Posterior vena cava (tissue), 2 donors: ENCODE measurements at regions not wholly inside any gene's neighbourhood (a gene's known extent, or its start where the extent isn't known, plus 50 kb on each side); places are given as distances from the start of the nearest gene placed in this dataset.
"Not testable (repeated sequence)": the region's sequence is repeated elsewhere in the genome, so short reads cannot be mapped to it uniquely, and the experiment has no call there.

Experiments
- DNase-seq: peaks from one replicate; pipeline ENCODE4 v3.0.0-alpha.2; 2020; ENCODE audit warnings: low spot score
- intact Hi-C, 2 donors: fragments of 100-400 bp; cut with DNase I; formaldehyde crosslinking; loops; one replicate each; pipeline versions ENCODE4 v1.14.1 to v1.14.2; 2022 to 2023
- donor health status: DM: yes; HTN: yes; CAD: no.
- donor health status: DM: yes; HTN: yes; CAD: no.

DNA sequence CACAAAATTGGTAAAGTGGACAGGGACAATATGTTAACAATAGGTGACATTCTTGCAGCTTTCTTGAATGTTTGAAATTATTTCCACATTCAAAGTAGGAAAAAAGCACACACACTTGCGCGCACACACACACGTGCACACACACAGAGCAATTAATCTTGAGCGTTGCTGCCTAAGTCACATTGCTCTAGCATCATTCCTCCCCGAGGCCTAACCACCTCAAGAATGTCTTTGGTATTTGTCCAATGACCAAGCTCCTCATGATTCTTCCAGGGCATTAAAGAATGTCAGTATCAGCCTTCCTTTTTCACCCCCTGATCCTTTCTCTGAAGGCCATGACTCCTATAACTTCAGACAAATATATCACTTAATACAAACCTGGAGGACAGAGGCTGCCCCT is 198.1 kb downstream of the NPR3 start:
- intact Hi-C loops = no loop called here
- DNase-seq = no peak

DNA sequence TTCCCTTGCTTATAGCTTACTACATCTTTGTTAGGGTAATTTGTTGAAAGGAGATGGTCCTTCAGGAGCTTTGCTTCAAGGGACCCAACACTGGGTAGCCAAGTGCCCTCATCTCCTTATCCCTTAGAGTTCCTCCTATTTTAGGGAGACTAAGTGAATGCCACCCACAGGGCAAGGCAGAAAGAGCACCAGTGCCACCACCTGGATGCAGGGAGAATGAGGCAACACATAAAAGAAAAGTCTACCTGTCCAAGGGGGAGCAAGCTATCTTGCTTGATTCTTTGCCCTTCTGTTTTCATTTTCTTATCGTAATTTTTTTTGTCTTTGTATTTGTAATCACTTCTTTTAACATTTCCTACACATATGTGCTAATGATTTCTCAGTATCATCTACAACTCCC is 205.5 kb downstream of the NPR3 start:
- intact Hi-C loops = loop anchor here in 1 of 2 donors (5.0 kb wide), 1 partner anchor 966 kb away; no protein-coding TSS in a partner anchor

DNA sequence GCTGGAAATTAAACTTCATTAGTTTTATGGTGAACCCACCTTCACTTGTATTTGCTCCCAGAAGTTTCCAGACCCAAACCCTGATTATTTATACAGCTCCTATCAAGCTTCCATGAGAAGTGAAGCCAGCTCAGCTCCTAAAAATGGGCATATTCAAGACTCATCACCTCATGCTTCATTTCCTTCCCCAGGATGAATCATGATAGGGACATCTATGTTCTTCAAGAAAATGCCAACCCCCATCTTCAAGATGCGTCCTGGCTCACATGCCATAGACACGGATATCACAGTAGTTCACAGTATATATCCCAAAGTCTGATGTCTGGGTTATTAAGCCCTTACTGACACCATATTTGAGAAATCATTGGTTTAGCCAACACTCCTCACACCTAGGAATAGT is 217.6 kb downstream of the NPR3 start:
- intact Hi-C loops = no loop called here
- DNase-seq = no peak

More for the DNA sequence above, 205.5 kb downstream of the NPR3 start:
- DNase-seq = no peak

DNA sequence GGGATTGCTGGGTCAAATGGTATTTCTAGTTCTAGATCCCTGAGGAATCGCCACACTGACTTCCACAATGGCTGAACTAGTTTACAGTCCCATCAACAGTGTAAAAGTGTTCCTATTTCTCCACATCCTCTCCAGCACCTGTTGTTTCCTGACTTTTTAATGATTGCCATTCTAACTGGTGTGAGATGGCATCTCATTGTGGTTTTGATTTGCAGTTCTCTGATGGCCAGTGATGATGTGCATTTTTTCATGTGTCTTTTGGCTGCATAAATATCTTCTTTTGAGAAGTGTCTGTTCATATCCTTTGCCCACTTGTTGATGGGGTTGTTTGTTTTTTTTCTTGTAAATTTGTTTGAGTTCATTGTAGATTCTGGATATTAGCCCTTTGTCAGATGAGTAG is 220.3 kb downstream of the NPR3 start:
- DNase-seq, intact Hi-C loops: not testable (repeated sequence)

DNA sequence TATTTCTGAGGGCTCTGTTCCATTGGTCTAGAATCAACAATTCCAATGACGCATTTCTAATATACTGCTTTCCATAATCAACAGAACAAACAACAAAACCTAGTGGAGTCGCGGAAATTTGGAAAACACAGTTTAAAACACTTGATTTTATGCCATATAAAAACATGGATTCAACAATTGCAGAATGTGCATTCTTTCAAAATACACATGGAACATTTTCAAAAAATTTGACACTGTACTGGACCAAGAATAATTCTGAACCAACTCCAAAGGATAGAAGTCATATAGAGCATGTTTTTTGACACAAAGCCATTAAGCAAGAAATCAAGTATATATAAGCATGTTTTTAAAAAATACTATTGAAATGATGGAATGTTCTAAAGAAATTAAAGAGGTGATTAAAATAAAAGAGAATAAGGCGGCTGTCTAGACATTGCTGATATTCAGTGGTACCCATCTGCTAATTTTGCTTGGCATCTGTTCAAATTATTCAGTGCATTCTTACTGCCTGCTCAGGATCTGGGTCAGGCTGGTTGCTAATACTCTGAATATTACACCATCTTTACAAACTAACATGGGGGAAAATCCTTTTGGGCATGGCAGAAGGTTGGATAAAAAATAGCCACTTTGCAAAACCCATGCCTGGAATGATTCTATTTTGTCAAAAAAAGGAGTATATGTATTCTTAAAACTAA is 221.3 kb downstream of the NPR3 start:
- DNase-seq = no peak
- intact Hi-C loops = no loop called here

DNA sequence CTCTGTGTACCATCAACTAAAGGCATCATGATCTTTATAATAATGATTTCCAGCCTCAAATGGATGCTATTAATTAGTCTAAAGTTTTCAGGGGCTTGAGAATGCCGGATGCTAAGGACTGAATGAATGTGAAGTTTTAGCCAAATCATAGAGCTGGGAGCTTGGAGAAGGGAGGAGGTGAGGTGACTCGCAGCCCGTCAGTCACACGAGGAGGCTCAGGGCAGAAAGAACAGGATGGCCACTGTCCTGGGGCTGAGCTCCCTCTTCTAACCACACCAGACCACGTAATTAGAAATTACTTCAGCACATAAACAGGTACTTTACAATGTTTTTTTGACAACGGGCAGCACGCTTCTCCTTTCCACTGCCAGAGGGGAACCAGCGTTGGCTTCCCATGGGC is 222.6 kb downstream of the NPR3 start:
- intact Hi-C loops = no loop called here
- DNase-seq = no peak

DNA sequence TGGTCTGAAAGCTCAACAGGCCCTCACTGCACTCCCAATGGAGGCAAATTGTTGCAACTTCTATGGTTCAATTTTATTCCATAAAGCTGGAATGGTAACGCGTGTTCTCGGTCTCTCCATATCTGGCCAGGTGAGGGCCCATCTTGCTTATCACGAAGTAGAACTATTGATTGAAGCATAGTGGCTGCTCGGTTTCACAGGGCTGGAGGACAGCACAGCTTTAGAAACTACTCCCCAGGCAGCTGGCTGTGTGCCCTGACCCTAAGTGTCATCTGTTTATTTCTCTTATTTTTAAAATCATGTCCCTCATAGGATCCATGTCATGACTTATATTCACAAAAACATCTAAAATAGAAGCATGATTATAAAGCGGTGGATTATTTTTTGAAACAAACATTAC is 223.4 kb downstream of the NPR3 start:
- intact Hi-C loops = no loop called here
- no peak for DNase-seq

DNA sequence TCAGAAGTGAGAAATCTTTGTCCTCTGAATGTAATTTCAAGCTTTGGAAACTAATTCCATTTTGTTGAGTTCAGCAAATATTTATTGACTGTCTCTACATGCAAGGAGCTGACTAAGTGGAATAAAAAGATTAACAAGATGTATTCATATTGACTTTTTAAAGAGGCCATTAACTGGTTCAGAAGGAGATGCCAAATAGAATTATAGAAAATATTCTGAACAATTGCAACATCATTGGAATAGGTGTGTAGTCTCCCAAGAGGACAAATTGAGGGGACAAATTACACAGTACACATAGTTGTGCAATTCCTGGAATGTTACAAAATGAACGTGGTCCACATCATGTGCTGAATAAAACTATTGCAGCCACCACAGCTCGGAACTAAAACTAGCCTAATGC is 224.2 kb downstream of the NPR3 start:
- intact Hi-C loops = no loop called here
- no peak for DNase-seq

DNA sequence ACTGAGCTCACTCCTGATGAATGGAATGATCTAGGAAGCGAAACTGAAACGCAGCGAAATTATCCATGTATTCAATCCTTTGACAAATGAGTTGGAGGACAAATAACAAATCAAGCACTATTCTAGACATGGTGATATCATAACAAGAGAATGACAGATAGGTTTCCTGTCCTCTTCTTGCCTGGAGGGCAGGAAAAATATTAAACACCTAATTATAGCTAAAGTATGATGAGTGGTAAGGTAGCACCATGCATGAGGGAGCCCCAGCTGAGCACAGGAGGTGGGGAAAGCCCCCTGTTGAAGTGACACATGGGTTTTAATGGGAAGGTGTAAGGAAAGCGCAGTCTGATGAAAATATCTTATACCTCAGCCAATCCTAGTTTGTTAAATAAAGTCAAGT is 225.2 kb downstream of the NPR3 start:
- intact Hi-C loops = no loop called here
- no peak for DNase-seq

DNA sequence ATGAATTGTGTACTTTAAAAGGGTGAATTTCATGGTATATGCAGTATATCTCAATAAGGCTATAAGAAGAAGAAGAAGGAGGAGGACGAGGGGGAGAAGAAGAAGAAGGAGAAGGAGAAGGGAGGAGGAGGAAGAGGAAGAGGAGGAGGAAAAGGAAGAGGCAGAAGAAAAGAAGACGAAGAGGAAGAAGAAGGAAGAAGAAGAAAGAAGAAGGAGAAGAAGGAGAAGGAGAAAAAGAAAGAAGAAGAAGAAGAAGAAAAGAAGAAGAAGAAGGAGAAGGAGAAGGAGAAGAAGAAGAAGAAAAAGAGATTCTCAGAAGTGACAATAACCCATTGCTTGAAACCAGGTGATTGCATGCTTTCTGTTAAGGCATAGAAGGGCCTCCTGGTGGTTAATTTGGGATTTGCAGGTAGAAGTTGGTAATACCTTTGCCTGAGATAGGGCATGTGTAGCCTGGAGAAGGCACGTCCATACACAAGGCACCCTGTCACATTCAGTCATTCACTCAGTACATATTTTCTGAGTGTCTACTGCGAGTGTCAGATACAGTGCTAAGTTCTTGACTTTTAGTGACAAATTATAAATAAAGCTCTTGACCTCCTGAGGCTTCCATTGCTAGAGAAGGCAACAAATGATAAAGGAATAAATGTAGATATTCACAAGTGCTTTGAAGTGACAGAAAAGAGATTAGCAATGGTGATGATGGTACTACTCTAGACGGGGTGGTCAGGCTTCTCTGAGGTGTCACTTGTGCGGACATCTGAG is 231.3 kb downstream of the NPR3 start:
- intact Hi-C loops = no loop called here
- no peak for DNase-seq

DNA sequence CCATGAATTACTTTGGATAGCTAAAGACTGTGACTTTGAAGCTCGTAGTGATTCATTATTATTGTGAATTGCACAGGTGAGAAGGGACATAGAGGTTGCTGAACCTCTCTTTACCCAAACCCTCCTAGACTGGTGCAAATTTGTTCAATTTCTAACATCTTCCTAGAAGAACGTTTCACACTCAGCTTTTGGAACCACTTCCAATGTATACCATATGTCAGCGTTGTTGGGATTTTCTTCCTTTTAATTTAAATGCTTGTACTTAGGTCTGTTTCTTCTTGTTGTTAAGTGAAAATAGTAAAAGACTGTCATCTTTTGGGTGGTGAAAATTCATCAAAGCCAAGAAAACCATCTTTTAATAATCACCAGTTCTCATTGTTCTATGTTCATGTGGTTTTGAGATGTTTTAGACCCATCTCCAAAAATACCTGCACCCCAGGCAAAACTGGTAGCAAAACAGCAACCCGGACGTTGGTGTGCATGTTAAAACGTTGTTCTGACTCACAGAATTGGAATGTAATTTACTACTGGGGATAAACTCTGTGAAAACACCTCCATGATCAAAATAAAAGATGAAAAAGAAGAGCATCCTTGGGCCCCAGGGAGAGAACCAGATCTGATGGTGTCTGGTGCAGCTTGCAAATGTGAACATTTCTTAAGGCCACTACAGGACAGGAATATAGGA is 238.3 kb downstream of the NPR3 start:
- intact Hi-C loops = no loop called here
- DNase-seq = no peak

DNA sequence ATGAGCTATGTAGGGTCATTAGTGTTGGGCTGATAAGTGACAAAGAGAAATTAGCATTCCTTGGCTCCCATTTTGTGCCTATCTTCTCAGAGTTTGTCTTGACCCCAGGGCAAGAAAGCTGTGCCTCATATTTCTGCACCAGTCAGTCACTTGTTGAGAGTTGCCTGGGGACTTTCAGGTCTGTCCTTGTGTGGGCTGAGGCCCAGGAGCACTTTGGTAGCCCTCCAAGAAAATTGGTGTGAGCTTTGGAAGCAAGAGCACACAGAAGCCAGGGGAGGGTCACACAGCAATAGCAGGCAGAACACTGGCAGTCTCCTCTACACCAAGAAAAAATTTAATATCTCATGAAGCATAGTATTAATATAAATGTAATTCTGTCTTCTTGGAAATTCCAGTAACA is 239.9 kb downstream of the NPR3 start:
- no peak for DNase-seq
- intact Hi-C loops = no loop called here

DNA sequence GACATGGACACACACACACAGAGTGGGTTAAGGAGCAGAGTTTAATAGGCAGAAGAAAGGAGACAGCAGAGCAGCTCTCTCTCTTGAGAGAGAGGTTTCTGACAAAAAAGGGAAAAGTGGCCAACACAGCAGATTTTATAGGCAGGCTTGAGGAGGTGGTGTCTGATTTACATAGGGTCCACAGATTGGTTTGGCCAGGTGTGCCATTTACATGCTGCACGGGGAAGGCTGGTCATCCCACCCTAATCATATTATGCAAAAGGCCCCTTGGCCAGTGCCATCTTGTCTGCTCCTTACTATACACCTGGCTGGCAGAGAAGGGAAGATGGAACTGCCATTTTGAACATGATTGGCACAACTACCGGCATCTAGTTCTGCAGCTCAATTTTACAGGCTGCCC is 240.8 kb downstream of the NPR3 start:
- intact Hi-C loops = no loop called here
- no peak for DNase-seq

DNA sequence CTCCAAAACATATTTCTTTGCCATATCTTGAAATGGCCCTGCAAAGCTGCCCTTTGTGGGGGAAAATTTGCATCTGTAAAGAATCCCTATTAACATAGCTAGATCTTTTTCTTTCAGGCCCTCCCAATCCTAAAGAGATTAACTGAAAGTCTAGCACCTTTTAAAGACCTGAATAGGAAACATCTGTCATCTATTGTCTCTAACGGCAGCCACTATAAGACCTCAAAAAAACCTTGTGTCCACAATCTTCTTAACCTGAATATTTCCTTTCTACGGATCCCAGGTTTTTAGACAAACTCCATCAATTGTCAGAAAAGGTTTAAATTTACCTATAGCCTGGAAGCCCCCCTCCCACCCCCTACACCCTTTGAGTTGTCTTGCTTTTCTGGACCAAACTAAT is 241.3 kb downstream of the NPR3 start:
- intact Hi-C loops, DNase-seq: not testable (repeated sequence)

DNA sequence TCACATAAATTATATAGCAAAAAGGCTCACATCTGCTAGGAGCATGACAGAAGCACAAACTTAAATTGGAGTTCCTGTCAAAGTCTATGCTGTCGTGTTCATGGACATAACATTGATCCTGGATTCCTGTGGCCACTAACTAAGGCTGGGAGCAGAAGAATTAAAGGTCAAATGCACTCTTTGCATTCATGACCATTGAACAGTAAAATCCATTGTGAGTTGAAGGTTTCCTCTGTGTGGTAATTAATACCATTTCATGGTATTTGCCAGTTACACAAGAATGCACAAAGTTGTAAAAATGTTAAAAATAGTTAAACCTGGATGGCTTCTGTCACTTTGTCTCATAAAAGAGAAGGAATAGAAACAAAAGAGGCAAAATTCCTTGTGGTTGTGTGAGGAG is 242.6 kb downstream of the NPR3 start:
- no peak for DNase-seq
- intact Hi-C loops = no loop called here

DNA sequence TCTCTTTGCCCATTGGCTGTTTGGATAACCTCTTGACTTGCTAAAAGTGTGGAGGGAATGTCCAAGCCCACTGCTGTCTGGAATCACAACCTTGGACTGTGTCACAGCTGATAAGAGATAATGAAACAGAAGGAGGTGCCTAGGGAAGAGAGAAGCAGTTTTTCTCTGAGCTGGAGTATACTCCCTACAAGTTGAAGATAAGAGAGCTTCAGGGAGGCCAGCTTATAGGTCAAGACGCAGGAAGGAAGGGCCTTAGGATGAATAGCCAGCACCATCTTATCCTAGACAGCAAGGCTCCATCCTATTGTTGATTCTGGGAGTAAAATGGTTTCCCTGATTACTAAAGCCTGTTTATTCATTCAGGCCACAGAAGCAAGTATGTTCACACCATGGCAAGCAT is 244.7 kb downstream of the NPR3 start:
- no peak for DNase-seq
- intact Hi-C loops = no loop called here

DNA sequence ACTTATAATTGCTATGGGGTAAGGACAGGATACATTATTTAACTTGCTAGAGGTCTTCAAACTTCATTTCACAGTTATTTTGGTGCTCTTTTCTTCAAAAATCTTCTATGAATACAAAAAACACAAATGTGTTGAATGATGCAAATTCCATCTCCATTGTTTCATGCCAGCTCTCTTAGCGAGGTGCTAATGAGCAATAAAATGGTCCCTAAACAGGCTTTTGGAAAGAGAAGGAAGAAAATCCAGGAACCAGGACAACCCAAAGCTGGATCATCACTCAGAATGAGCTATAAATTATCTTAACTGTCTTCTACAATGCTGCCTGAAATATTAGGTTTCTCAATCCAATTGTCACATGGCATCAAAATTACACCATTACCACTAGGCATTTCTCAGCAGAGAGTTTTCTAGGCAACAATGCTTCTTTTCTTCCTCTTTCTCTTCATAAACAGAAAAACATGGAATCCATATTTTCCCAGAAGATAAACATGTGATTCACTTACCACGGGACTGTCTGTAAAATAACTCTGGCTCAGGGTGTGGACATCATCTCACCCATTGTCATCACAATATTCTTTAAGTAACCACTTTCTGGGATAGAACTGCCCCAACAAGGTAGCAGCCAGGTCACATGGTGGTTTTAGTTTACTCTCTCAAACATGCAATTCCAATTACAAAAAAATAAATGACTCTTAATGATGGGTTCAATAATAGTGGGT is 249.4 kb downstream of the NPR3 start:
- no peak for DNase-seq
- intact Hi-C loops = no loop called here

DNA sequence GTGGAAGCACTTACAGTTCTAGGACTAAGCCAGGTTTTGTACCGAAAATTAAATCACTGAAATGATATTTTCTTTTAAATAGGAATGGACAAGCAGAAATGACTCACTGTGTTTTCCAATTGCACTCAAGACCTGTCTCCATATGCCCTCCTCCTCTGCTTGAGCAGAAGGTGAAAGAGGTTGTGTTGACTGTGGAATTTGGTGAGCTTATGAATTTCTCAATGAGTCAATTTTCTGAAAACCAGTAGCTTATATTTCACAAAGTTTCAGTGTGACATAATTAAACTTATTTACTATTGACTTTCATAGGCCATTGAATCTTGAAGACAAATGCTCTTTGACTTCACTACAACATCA is 249.9 kb downstream of the NPR3 start:
- intact Hi-C loops = no loop called here

DNA sequence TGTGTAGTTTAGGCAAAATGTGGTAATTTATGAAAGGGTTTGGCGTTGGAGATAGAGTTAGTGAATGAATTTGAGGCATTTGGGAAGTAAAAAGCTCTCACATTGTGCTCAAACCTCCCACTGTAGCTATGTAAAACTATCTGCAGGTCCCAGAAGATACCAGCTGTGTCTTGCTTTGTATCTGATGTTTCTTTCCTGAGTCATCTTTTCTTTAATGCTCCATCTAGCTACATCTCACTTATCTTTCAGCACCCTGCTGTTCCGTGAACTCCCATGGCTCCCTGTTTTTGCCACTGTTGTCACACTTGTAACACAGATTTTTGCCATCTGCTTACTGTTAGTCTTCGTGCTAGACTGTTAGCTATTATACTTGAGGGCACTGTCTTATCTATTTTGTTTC is 253.1 kb downstream of the NPR3 start:
- DNase-seq = no peak
- intact Hi-C loops = no loop called here

More for the DNA sequence above, 249.9 kb downstream of the NPR3 start:
- DNase-seq = no peak

DNA sequence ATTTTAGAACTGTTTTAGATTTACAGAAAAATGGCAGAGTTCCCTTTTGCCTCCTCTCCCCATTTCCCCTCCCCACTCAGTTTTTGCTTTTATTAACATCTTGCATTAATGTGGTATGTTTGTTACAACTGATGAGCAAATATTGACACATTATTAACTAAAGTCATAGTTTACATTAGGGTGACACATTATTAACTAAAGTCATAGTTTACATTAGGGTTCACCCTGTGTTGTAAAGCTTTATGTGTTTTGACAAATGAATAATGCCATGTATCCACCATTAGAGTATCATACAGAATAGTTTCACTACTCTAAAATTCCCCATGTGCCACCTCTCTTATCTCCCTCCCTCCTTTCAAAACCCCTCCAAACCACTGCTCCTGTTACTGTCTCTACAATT is 262.5 kb downstream of the NPR3 start:
- intact Hi-C loops = no loop called here
- no peak for DNase-seq
